ENCODE measurements at regions not wholly inside any gene's neighbourhood (a gene's known extent, or its start where the extent isn't known, plus 50 kb on each side); places are given as distances from the start of the nearest gene placed in this dataset.

DNA sequence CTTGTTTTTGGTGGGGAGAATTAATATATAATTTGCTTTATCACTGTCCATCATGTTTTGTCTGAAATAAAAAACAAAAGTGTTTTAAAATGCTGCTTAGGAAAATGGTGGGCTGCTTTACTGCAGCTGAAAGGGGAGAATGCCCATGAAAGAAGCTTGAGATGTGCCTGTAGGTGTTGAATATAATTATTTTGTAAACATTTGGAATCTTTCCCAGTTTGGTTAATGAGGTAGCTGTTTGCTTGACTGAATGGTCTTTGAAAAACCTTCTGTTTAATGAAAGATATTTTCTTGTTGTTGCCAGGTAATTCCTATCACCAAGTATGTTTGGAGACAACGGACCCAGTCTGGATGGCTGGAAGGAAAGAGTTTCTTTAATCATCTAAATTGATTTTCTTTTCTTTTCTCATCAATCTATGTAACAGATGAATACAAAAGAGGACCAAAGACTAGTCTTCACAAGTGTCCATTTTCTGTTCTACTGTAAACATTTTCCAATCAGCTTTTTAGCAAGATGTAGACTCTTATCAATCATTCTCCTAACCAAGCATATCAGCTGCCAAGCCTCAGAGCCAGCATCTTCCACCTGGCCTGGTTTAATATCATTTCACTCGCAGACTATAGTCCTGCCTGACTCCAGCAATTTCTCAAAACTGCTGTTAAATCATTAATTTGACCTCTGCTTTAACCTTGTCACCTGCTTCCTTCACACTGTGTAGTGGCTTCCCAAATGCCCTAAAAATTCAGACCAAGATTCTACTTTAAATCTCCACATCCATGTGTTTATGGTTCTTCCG lies 441.2 kb upstream of the CHD1 start:
- CTCF ChIA-PET, result no interaction called here
- Mint-ChIP-seq H3K9me3 (ENCODE audit: low read depth, unreplicated experiment) (no peaks in the 10 kb centered on the region), H3K27ac (ENCODE audit: unreplicated experiment) (no peak overlapping the region), H3K27me3 (ENCODE audit: unreplicated experiment) (no peaks in the 10 kb centered on the region), H3K4me3 (ENCODE audit: low read depth, unreplicated experiment) (no peak overlapping the region), H3K4me1 (ENCODE audit: low read depth, unreplicated experiment) (peaks cover 9% of the 10 kb centered on the region), H3K36me3 (ENCODE audit: insufficient read depth, unreplicated experiment) (no peaks in the 10 kb centered on the region)
- BruUV-seq (replicated peaks), result no TSS peak
- intact Hi-C loops (cut with micrococcal nuclease; ENCODE audit: unreplicated experiment), result no loop called here
- TF ChIP-seq, protein P1, sequence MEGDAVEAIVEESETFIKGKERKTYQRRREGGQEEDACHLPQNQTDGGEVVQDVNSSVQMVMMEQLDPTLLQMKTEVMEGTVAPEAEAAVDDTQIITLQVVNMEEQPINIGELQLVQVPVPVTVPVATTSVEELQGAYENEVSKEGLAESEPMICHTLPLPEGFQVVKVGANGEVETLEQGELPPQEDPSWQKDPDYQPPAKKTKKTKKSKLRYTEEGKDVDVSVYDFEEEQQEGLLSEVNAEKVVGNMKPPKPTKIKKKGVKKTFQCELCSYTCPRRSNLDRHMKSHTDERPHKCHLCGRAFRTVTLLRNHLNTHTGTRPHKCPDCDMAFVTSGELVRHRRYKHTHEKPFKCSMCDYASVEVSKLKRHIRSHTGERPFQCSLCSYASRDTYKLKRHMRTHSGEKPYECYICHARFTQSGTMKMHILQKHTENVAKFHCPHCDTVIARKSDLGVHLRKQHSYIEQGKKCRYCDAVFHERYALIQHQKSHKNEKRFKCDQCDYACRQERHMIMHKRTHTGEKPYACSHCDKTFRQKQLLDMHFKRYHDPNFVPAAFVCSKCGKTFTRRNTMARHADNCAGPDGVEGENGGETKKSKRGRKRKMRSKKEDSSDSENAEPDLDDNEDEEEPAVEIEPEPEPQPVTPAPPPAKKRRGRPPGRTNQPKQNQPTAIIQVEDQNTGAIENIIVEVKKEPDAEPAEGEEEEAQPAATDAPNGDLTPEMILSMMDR (IDR thresholded peaks at IDR 0.05; ENCODE audit: unreplicated experiment), result no peak
- no peak for DNase-seq

DNA sequence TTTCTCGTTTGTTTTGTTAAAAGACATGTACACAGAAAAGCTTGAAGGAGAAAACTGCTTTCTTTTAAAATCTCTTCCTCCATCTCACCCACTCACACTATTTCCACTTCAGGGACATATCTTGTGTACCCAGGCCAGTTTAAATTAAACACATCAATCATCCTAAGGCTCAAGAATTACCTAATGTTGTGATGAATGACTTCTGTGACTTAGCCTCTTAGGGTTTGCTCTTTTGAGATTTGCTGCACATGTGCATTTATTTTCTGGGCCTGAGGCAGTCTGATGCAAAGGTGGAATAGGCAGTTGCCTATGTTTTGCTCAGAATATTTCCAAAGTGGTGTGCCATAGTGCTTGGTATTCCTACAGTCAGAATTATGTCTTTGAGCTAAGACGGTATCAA lies 439.9 kb upstream of the CHD1 start:
- peaks cover 9% of the 10 kb centered on the region for H3K4me1 Mint-ChIP-seq (ENCODE audit: low read depth, unreplicated experiment)
- no peaks in the 10 kb centered on the region for H3K36me3 Mint-ChIP-seq (ENCODE audit: insufficient read depth, unreplicated experiment)
- no peaks in the 10 kb centered on the region for H3K27me3 Mint-ChIP-seq (ENCODE audit: unreplicated experiment)
- TF ChIP-seq, protein P1 (IDR thresholded peaks at IDR 0.05; ENCODE audit: unreplicated experiment), result no peak
- no peaks in the 10 kb centered on the region for H3K9me3 Mint-ChIP-seq (ENCODE audit: low read depth, unreplicated experiment)
- no TSS peak for BruUV-seq (replicated peaks)
- H3K4me3 Mint-ChIP-seq (ENCODE audit: low read depth, unreplicated experiment), result no peak overlapping the region
- CTCF ChIA-PET, result no interaction called here
- H3K27ac Mint-ChIP-seq (ENCODE audit: unreplicated experiment), result no peak overlapping the region
- intact Hi-C loops (cut with micrococcal nuclease; ENCODE audit: unreplicated experiment), result no loop called here
- no peak for DNase-seq

DNA sequence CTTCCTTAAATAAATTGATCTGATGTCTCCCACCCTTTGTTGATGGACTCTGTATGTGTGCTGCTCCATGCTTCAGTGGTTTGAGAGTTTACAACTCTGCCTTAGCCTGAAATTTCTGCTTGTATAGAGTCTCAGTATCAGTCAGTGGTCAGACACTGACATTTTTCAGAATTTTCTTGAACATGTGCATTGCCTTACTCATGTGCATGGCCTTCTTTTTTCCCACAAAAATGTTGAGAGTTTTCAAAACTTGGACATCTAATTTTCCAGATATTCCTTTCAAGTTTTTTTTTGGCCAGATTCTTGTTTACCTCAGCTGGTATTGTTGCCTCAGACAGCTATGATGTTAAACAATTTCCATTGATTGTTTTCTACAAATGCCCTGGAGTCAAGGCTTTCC lies 427.1 kb upstream of the CHD1 start:
- Mint-ChIP-seq H3K4me1 (ENCODE audit: low read depth, unreplicated experiment) (no peaks in the 10 kb centered on the region), H3K9me3 (ENCODE audit: low read depth, unreplicated experiment) (peaks cover 7% of the 10 kb centered on the region), H3K27me3 (ENCODE audit: unreplicated experiment) (no peaks in the 10 kb centered on the region), H3K27ac (ENCODE audit: unreplicated experiment) (no peak overlapping the region), H3K4me3 (ENCODE audit: low read depth, unreplicated experiment) (no peak overlapping the region), H3K36me3 (ENCODE audit: insufficient read depth, unreplicated experiment) (no peaks in the 10 kb centered on the region)
- CTCF ChIA-PET, result no interaction called here
- no peak for DNase-seq
- intact Hi-C loops (cut with micrococcal nuclease; ENCODE audit: unreplicated experiment), result no loop called here
- BruUV-seq (replicated peaks), result no TSS peak
- TF ChIP-seq, protein P1 (IDR thresholded peaks at IDR 0.05; ENCODE audit: unreplicated experiment), result no peak

DNA sequence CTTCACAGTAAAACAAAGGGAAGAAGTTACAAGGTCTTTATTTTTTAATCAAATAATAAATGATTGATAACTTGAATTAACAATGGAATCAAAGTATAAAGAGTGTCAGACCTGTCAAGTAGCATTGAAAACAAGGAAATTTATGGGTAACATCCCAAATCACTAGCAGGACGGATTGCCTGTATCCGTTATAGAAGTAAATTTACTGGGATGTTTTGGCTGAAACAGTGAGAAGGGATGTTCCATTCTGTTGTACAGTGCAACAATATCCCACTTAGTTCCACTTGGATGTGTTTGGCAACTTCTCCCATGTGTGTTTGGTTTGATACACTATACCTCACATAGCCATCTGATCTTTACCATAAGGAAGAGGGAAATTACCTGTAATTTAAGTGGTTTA lies 421.0 kb upstream of the CHD1 start:
- DNase-seq, result no peak
- Mint-ChIP-seq H3K36me3 (ENCODE audit: insufficient read depth, unreplicated experiment) (no peaks in the 10 kb centered on the region), H3K27ac (ENCODE audit: unreplicated experiment) (no peak overlapping the region), H3K4me3 (ENCODE audit: low read depth, unreplicated experiment) (no peak overlapping the region), H3K27me3 (ENCODE audit: unreplicated experiment) (no peaks in the 10 kb centered on the region), H3K9me3 (ENCODE audit: low read depth, unreplicated experiment) (peaks cover 3% of the 10 kb centered on the region), H3K4me1 (ENCODE audit: low read depth, unreplicated experiment) (peaks cover 18% of the 10 kb centered on the region)
- intact Hi-C loops (cut with micrococcal nuclease; ENCODE audit: unreplicated experiment), result no loop called here
- no TSS peak for BruUV-seq (replicated peaks)
- CTCF ChIA-PET, result no interaction called here
- TF ChIP-seq, protein P1 (IDR thresholded peaks at IDR 0.05; ENCODE audit: unreplicated experiment), result no peak
